Ovary (tissue), 3 donors: ENCODE measurements at regions not wholly inside any gene's neighbourhood (a gene's known extent, or its start where the extent isn't known, plus 50 kb on each side); places are given as distances from the start of the nearest gene placed in this dataset.

ENCODE experiments used
- CTCF ChIP-seq, 3 donors: fragments of 450-650 bp in 2 of 3; fragments of 200-600 bp in 1 of 3; IDR thresholded peaks; one replicate each; pipeline versions ENCODE4 v1.5.1 to v1.8.0; 2016 to 2022; ENCODE audit warnings: antibody characterized with exemption in 3 of 3, mild to moderate bottlenecking in 1 of 3
- EP300 ChIP-seq: sonication (generic); formaldehyde crosslinking; IDR thresholded peaks from one replicate; pipeline ENCODE4 v1.6.1; 2017; ENCODE audit warnings: antibody characterized with exemption
- POLR2A ChIP-seq: fragments of 450-650 bp; IDR thresholded peaks from one replicate; pipeline ENCODE4 v1.6.1; 2017; ENCODE audit warnings: antibody characterized with exemption, mild to moderate bottlenecking, moderate library complexity
- donor health status: DM: no; HTN: no; CAD: no.

GRCh38 chr21:41683815-41684214, 83.0 kb downstream of the RIPK4 start:
- no peak for TF ChIP-seq CTCF (IDR thresholded peaks at IDR 0.05)
- no peak for TF ChIP-seq POLR2A
- TF ChIP-seq EP300: no peak
